Stimulated activated naive CD8-positive, alpha-beta T cell treated with anti-CD3 and anti-CD28 coated beads, Interleukin-15, Interleukin-2, amounts not matched to agents 100 ng/mL and 50 ng/mL, for 24 hours (primary cell): ENCODE measurements at regions not wholly inside any gene's neighbourhood (a gene's known extent, or its start where the extent isn't known, plus 50 kb on each side); places are given as distances from the start of the nearest gene placed in this dataset.
"Not testable (repeated sequence)": the region's sequence is repeated elsewhere in the genome, so short reads cannot be mapped to it uniquely, and the experiment has no call there.

Experiments used
- H3K27ac Mint-ChIP-seq: one replicate; pipeline ENCODE4 v1.8.0; 2021; ENCODE audit warnings: mild to moderate bottlenecking, mixed read lengths
- H3K27me3 Mint-ChIP-seq: one replicate; pipeline ENCODE4 v1.8.0; 2021; ENCODE audit warnings: mixed read lengths
- H3K36me3 Mint-ChIP-seq: one replicate; pipeline ENCODE4 v1.8.0; 2021; ENCODE audit warnings: low read depth, mixed read lengths
- H3K4me1 Mint-ChIP-seq: one replicate; pipeline ENCODE4 v1.8.0; 2021; ENCODE audit warnings: low read depth, mixed read lengths
- H3K4me3 Mint-ChIP-seq: one replicate; pipeline ENCODE4 v1.8.0; 2021; ENCODE audit warnings: mild to moderate bottlenecking, mixed read lengths
- H3K9me3 Mint-ChIP-seq: one replicate; pipeline ENCODE4 v1.8.0; 2021; ENCODE audit warnings: mixed read lengths

- H3K9me3 Mint-ChIP-seq = no peaks in the 10 kb centered on the region
- no peak overlapping the region for H3K27ac Mint-ChIP-seq
- no peaks in the 10 kb centered on the region for H3K4me1 Mint-ChIP-seq
- H3K4me3 Mint-ChIP-seq = no peak overlapping the region
- H3K36me3 Mint-ChIP-seq = no peaks in the 10 kb centered on the region
- H3K27me3 Mint-ChIP-seq = peaks cover 6% of the 10 kb centered on the region
These were observed 344.8 kb upstream of the LMCD1 start for GRCh38 chr3:8156831-8157230.

GRCh38 chr3:8157640-8158039 lies 344.0 kb upstream of the LMCD1 start:
- no peak overlapping the region for H3K27ac Mint-ChIP-seq
- no peaks in the 10 kb centered on the region for H3K36me3 Mint-ChIP-seq
- no peaks in the 10 kb centered on the region for H3K4me1 Mint-ChIP-seq
- H3K27me3 Mint-ChIP-seq = peaks cover 6% of the 10 kb centered on the region
- no peak overlapping the region for H3K4me3 Mint-ChIP-seq
- H3K9me3 Mint-ChIP-seq = no peaks in the 10 kb centered on the region

- H3K4me3 Mint-ChIP-seq = no peak overlapping the region
- no peak overlapping the region for H3K27ac Mint-ChIP-seq
- no peaks in the 10 kb centered on the region for H3K27me3 Mint-ChIP-seq
- H3K36me3 Mint-ChIP-seq = no peaks in the 10 kb centered on the region
- no peaks in the 10 kb centered on the region for H3K4me1 Mint-ChIP-seq
- H3K9me3 Mint-ChIP-seq = peaks cover 5% of the 10 kb centered on the region
These were observed 337.5 kb upstream of the LMCD1 start for GRCh38 chr3:8164145-8164544.

- Mint-ChIP-seq H3K4me1 (no peaks in the 10 kb centered on the region), H3K27me3 (no peaks in the 10 kb centered on the region), H3K9me3 (peaks cover 5% of the 10 kb centered on the region), H3K27ac (no peak overlapping the region), H3K36me3 (no peaks in the 10 kb centered on the region), H3K4me3 (no peak overlapping the region)
These were observed 335.6 kb upstream of the LMCD1 start for GRCh38 chr3:8166014-8166413.

- Mint-ChIP-seq H3K4me1 (no peaks in the 10 kb centered on the region), H3K27ac (no peak overlapping the region), H3K4me3 (no peak overlapping the region), H3K9me3 (peaks cover 5% of the 10 kb centered on the region), H3K36me3 (no peaks in the 10 kb centered on the region), H3K27me3 (no peaks in the 10 kb centered on the region)
These were observed 330.6 kb upstream of the LMCD1 start for GRCh38 chr3:8170971-8171508.

GRCh38 chr3:8173892-8174291 lies 327.7 kb upstream of the LMCD1 start:
- H3K36me3 Mint-ChIP-seq = no peaks in the 10 kb centered on the region
- no peaks in the 10 kb centered on the region for H3K27me3 Mint-ChIP-seq
- H3K27ac Mint-ChIP-seq = no peak overlapping the region
- no peaks in the 10 kb centered on the region for H3K4me1 Mint-ChIP-seq
- H3K4me3 Mint-ChIP-seq = no peak overlapping the region
- H3K9me3 Mint-ChIP-seq = no peaks in the 10 kb centered on the region

GRCh38 chr3:8176759-8177483 lies 324.7 kb upstream of the LMCD1 start:
- not testable (repeated sequence) for H3K36me3 Mint-ChIP-seq, H3K4me3 Mint-ChIP-seq, H3K9me3 Mint-ChIP-seq, H3K27ac Mint-ChIP-seq, H3K4me1 Mint-ChIP-seq, H3K27me3 Mint-ChIP-seq

GRCh38 chr3:8178516-8178915 lies 323.1 kb upstream of the LMCD1 start:
- not testable (repeated sequence) for H3K4me1 Mint-ChIP-seq, H3K36me3 Mint-ChIP-seq, H3K27me3 Mint-ChIP-seq, H3K9me3 Mint-ChIP-seq, H3K27ac Mint-ChIP-seq, H3K4me3 Mint-ChIP-seq

- no peaks in the 10 kb centered on the region for H3K27me3 Mint-ChIP-seq
These were observed 318.7 kb upstream of the LMCD1 start for GRCh38 chr3:8182904-8183303.

GRCh38 chr3:8183627-8184026 lies 318.0 kb upstream of the LMCD1 start:
- no peak overlapping the region for H3K4me3 Mint-ChIP-seq
- no peaks in the 10 kb centered on the region for H3K27me3 Mint-ChIP-seq
- no peaks in the 10 kb centered on the region for H3K4me1 Mint-ChIP-seq
- no peaks in the 10 kb centered on the region for H3K36me3 Mint-ChIP-seq
- H3K27ac Mint-ChIP-seq = no peak overlapping the region
- H3K9me3 Mint-ChIP-seq = no peaks in the 10 kb centered on the region

More at GRCh38 chr3:8182904-8183303, 318.7 kb upstream of the LMCD1 start:
- H3K4me3 Mint-ChIP-seq = no peak overlapping the region
- no peaks in the 10 kb centered on the region for H3K9me3 Mint-ChIP-seq
- no peaks in the 10 kb centered on the region for H3K36me3 Mint-ChIP-seq
- no peak overlapping the region for H3K27ac Mint-ChIP-seq
- no peaks in the 10 kb centered on the region for H3K4me1 Mint-ChIP-seq

GRCh38 chr3:8186213-8186612 lies 315.4 kb upstream of the LMCD1 start:
- no peaks in the 10 kb centered on the region for H3K4me1 Mint-ChIP-seq
- H3K36me3 Mint-ChIP-seq = no peaks in the 10 kb centered on the region
- H3K4me3 Mint-ChIP-seq = no peak overlapping the region
- H3K27ac Mint-ChIP-seq = no peak overlapping the region
- H3K9me3 Mint-ChIP-seq = no peaks in the 10 kb centered on the region
- no peaks in the 10 kb centered on the region for H3K27me3 Mint-ChIP-seq

- Mint-ChIP-seq H3K4me3 (no peak overlapping the region), H3K27me3 (peaks cover 4% of the 10 kb centered on the region), H3K9me3 (no peaks in the 10 kb centered on the region), H3K4me1 (no peaks in the 10 kb centered on the region), H3K36me3 (no peaks in the 10 kb centered on the region), H3K27ac (no peak overlapping the region)
These were observed 313.6 kb upstream of the LMCD1 start for GRCh38 chr3:8187996-8188395.

GRCh38 chr3:8189051-8189450 lies 312.6 kb upstream of the LMCD1 start:
- Mint-ChIP-seq H3K27ac (no peak overlapping the region), H3K9me3 (no peaks in the 10 kb centered on the region), H3K36me3 (no peaks in the 10 kb centered on the region), H3K4me3 (no peak overlapping the region), H3K4me1 (no peaks in the 10 kb centered on the region), H3K27me3 (peaks cover 4% of the 10 kb centered on the region)

- H3K4me1 Mint-ChIP-seq = no peaks in the 10 kb centered on the region
- H3K4me3 Mint-ChIP-seq = no peak overlapping the region
- H3K9me3 Mint-ChIP-seq = no peaks in the 10 kb centered on the region
- H3K27ac Mint-ChIP-seq = no peak overlapping the region
- no peaks in the 10 kb centered on the region for H3K36me3 Mint-ChIP-seq
- peaks cover 9% of the 10 kb centered on the region for H3K27me3 Mint-ChIP-seq
These were observed 310.2 kb upstream of the LMCD1 start for GRCh38 chr3:8191406-8191805.

GRCh38 chr3:8197384-8197783 lies 304.2 kb upstream of the LMCD1 start:
- Mint-ChIP-seq H3K9me3 (no peaks in the 10 kb centered on the region), H3K36me3 (no peaks in the 10 kb centered on the region), H3K27ac (no peak overlapping the region), H3K27me3 (peaks cover 5% of the 10 kb centered on the region), H3K4me3 (no peak overlapping the region), H3K4me1 (no peaks in the 10 kb centered on the region)

- Mint-ChIP-seq H3K4me1 (no peaks in the 10 kb centered on the region), H3K27me3 (peaks cover 5% of the 10 kb centered on the region), H3K9me3 (no peaks in the 10 kb centered on the region), H3K4me3 (no peak overlapping the region), H3K27ac (no peak overlapping the region), H3K36me3 (no peaks in the 10 kb centered on the region)
These were observed 303.0 kb upstream of the LMCD1 start for GRCh38 chr3:8198605-8199004.
